Glutamatergic neuron (in vitro differentiated cells): ENCODE measurements at regions not wholly inside any gene's neighbourhood (a gene's known extent, or its start where the extent isn't known, plus 50 kb on each side); places are given as distances from the start of the nearest gene placed in this dataset.

Experiments used
- DNase-seq: peaks from one replicate; pipeline ENCODE4 v3.0.0; 2022
- H3K27ac Mint-ChIP-seq: one replicate; pipeline ENCODE4 v1.8.0; 2020; ENCODE audit warnings: mild to moderate bottlenecking, mixed read lengths, inconsistent platforms; ENCODE audit not compliant: unreplicated experiment
- H3K27me3 Mint-ChIP-seq: one replicate; pipeline ENCODE4 v1.8.0; 2020; ENCODE audit warnings: mild to moderate bottlenecking, moderate library complexity, mixed read lengths, inconsistent platforms; ENCODE audit not compliant: unreplicated experiment
- H3K36me3 Mint-ChIP-seq: one replicate; pipeline ENCODE4 v1.8.0; 2020; ENCODE audit warnings: mild to moderate bottlenecking, mixed read lengths, inconsistent platforms; ENCODE audit not compliant: unreplicated experiment
- H3K4me1 Mint-ChIP-seq: one replicate; pipeline ENCODE4 v1.8.0; 2020; ENCODE audit warnings: mild to moderate bottlenecking, low read depth, mixed read lengths, inconsistent platforms; ENCODE audit not compliant: unreplicated experiment
- H3K4me3 Mint-ChIP-seq: one replicate; pipeline ENCODE4 v1.8.0; 2020; ENCODE audit warnings: mild to moderate bottlenecking, mixed read lengths, inconsistent platforms; ENCODE audit not compliant: unreplicated experiment
- H3K9me3 Mint-ChIP-seq: one replicate; pipeline ENCODE4 v1.8.0; 2020; ENCODE audit warnings: mild to moderate bottlenecking, moderate library complexity, mixed read lengths, inconsistent platforms; ENCODE audit not compliant: unreplicated experiment
- CTCF ChIP-seq: fragments of 200-600 bp; sonication (generic); IDR thresholded peaks from one replicate; pipeline ENCODE4 v1.5.0; 2021; ENCODE audit not compliant: partially characterized antibody, unreplicated experiment

GRCh38 chr10:111874576-111874975, 309.0 kb downstream of the GPAM start:
- DNase-seq, result no peak
- Mint-ChIP-seq H3K9me3 (no peaks in the 10 kb centered on the region), H3K4me3 (no peak overlapping the region), H3K4me1 (no peaks in the 10 kb centered on the region), H3K27ac (no peak overlapping the region), H3K36me3 (no peaks in the 10 kb centered on the region), H3K27me3 (no peaks in the 10 kb centered on the region)
- TF ChIP-seq CTCF, result no peak

DNA sequence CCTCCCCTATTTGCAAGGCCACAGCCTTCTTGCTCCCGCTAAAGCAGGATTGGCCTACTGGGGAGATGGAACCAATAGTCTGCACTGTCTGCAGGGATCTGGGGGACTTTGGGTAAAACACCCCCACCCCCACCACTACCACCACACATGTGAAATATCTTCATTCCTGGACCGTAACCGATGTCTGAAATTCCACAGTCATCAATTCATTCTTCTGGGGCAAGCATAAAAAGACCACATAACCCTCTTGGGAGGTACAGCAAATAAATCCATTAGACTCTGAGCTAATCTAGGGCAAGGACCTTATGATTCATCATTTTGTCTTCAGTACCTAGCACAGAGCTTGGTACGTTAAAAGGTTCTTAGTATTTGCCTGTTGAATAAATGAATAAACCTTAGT, 307.8 kb downstream of the GPAM start:
- Mint-ChIP-seq H3K36me3 (no peaks in the 10 kb centered on the region), H3K4me1 (no peaks in the 10 kb centered on the region), H3K9me3 (no peaks in the 10 kb centered on the region), H3K27ac (no peak overlapping the region), H3K27me3 (no peaks in the 10 kb centered on the region), H3K4me3 (no peak overlapping the region)
- no peak for DNase-seq
- no peak for TF ChIP-seq CTCF

DNA sequence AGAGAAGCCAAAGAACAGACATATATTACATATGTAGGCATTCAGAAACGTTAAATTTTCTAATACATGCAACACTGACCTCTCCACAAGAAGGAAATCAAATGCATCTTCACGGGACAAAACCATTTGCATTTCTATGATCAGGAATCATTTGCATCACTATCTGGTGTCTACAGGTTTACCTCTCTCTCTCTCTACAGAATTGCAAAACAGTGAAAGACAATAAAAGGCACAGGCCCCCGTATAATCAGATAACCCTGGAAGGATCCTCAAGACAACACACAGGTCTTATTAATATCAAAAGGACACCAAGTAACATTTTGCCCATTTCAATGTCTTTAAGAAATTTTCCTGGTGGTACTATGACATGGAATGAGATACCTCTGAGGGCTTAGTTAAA, 306.3 kb downstream of the GPAM start:
- no peak for TF ChIP-seq CTCF
- no peak for DNase-seq
- Mint-ChIP-seq H3K4me3 (no peak overlapping the region), H3K27ac (no peak overlapping the region), H3K4me1 (no peaks in the 10 kb centered on the region), H3K9me3 (no peaks in the 10 kb centered on the region), H3K27me3 (peaks cover 1% of the 10 kb centered on the region), H3K36me3 (no peaks in the 10 kb centered on the region)

DNA sequence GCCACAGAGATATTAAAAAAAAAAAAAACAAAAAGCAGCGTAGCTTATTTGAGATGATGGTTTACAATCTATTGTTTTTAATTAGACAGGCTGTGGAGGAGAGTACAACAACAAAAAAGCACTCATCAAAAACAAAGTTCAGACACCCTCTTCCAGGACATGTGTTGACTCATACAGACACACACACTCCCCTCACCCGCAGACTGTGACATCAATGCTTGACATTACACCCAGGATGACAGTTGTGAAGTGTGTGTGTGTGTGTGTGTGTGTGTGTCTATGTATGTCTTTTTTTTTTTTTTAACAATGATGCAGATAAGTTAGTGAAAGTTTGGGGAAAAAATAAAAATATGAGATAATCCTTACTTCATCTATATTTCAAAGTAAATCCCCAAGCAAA, 303.6 kb downstream of the GPAM start:
- Mint-ChIP-seq H3K36me3 (peaks cover 3% of the 10 kb centered on the region), H3K4me3 (no peak overlapping the region), H3K4me1 (no peaks in the 10 kb centered on the region), H3K27ac (no peak overlapping the region), H3K9me3 (peaks cover 2% of the 10 kb centered on the region), H3K27me3 (peaks cover 1% of the 10 kb centered on the region)
- no peak for TF ChIP-seq CTCF
- DNase-seq, result no peak

GRCh38 chr10:111885046-111885445, 298.5 kb downstream of the GPAM start:
- no peak for TF ChIP-seq CTCF
- Mint-ChIP-seq H3K4me3 (no peak overlapping the region), H3K36me3 (peaks cover 15% of the 10 kb centered on the region), H3K9me3 (peaks cover 5% of the 10 kb centered on the region), H3K27ac (no peak overlapping the region), H3K4me1 (no peaks in the 10 kb centered on the region), H3K27me3 (peaks cover 4% of the 10 kb centered on the region)
- no peak for DNase-seq
